NT2/D1 (cell line): ENCODE measurements at regions not wholly inside any gene's neighbourhood (a gene's known extent, or its start where the extent isn't known, plus 50 kb on each side); places are given as distances from the start of the nearest gene placed in this dataset.

Source experiments
- DNase-seq: peaks from one replicate; pipeline ENCODE4 v3.0.0-alpha.2; 2011; ENCODE audit warnings: low read depth, low spot score
- H3K27me3 ChIP-seq: 2 replicates; pipeline ENCODE4 v1.6.0; 2011; ENCODE audit warnings: mild to moderate bottlenecking; ENCODE audit not compliant: insufficient read length, insufficient read depth
- H3K36me3 ChIP-seq: 2 replicates; pipeline ENCODE4 v1.6.1; 2011; ENCODE audit warnings: mild to moderate bottlenecking, low read length, mixed read lengths; ENCODE audit not compliant: insufficient read depth, insufficient read length
- H3K4me1 ChIP-seq: 2 replicates; pipeline ENCODE4 v1.5.1; 2011; ENCODE audit not compliant: insufficient read depth, insufficient read length
- H3K4me3 ChIP-seq: 2 replicates; pipeline ENCODE4 v1.5.1; 2011; ENCODE audit warnings: low read depth; ENCODE audit not compliant: insufficient read length
- H3K9ac ChIP-seq: 2 replicates; pipeline ENCODE4 v1.6.0; 2011; ENCODE audit warnings: low read depth; ENCODE audit not compliant: insufficient read length
- H3K9me3 ChIP-seq: 2 replicates; pipeline ENCODE4 v1.5.1; 2011; ENCODE audit warnings: mild to moderate bottlenecking, low read length; ENCODE audit not compliant: insufficient read depth
- SUZ12 ChIP-seq: IDR thresholded peaks from 2 replicates; pipeline ENCODE4 v1.6.1; 2011; ENCODE audit not compliant: insufficient read length, insufficient read depth; ENCODE audit errors: extremely low read depth
- YY1 ChIP-seq: IDR thresholded peaks from 2 replicates; pipeline ENCODE4 v1.6.1; 2011; ENCODE audit not compliant: insufficient read length, insufficient read depth
- ZNF274 ChIP-seq: IDR thresholded peaks from 2 replicates; pipeline ENCODE4 v1.6.1; 2011; ENCODE audit warnings: mild to moderate bottlenecking, low read depth, low read length

DNA sequence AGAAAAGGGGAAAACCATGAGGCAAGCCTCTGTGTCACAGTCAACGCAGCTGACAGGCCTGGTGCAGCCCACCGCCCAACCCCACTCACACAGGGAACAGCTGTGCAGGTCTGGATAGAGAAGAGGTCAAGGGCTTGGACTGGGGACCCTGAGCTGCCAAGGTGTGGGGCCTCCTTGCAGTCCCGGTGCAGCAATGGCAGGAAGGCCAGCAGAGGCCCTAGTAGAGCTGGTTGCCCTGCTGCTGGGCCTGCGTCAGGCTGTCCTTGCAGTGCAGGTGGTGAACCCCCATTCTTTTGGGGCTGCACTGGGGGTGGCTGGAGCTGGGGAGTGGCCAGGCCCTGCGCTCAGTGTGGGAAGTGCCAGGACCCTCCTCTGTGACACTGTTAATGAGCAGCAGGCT, 482.0 kb downstream of the SMARCA1 start:
- no peaks in the 10 kb centered on the region for H3K36me3 ChIP-seq
- H3K4me1 ChIP-seq, result no peaks in the 10 kb centered on the region
- H3K27me3 ChIP-seq, result no peaks in the 10 kb centered on the region
- no peak overlapping the region for H3K4me3 ChIP-seq
- no peak for DNase-seq
- no peak overlapping the region for H3K9ac ChIP-seq
- TF ChIP-seq SUZ12 (no peak), YY1 (no peak), ZNF274 (no peak)
- peaks cover 8% of the 10 kb centered on the region; the same call in 1 of the 2 replicates for H3K9me3 ChIP-seq

DNA sequence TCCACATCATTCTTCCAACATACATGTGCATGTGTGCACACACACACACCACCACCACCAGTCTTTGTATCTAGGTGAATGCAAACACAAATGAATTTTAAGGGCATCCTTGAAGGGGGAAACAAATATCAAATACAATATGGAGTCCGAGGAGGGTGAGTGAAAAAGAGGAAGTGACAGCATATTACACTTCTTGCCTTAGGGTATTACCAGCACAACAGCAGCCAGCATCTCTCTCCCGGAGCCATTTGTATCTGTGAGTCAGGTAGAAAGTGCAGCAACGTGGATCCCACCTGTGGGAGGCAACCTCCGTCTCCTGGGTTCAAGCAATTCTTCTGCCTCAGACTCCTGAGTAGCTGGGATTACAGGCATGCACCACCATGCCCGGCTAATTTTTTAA, 483.2 kb downstream of the SMARCA1 start:
- no peaks in the 10 kb centered on the region for H3K36me3 ChIP-seq
- TF ChIP-seq SUZ12, result no peak
- TF ChIP-seq YY1, result no peak
- no peak for TF ChIP-seq ZNF274
- H3K9ac ChIP-seq, result no peak overlapping the region
- peaks cover 8% of the 10 kb centered on the region; the same call in 1 of the 2 replicates for H3K9me3 ChIP-seq
- no peaks in the 10 kb centered on the region for H3K4me1 ChIP-seq
- no peak for DNase-seq
- no peak overlapping the region for H3K4me3 ChIP-seq
- H3K27me3 ChIP-seq, result no peaks in the 10 kb centered on the region

DNA sequence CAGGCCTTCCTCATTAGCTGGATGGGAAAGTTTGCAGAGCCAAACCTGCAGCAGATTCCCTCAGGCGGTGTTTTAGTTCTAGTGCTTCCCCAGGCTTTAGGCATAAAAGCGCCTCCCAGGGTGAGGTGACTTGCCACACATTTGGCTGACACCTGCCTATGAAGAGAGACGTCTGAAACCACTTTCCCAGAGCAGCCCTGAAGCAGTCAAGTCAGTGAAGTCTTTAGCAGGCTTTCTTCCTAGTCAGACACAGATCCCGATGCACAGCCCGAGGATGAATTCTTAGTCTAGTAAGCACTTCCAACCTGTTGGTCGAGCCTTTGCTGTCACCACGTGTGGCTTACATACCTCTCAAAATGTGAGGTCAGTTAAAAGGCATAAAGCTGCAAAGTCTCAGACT, 484.1 kb downstream of the SMARCA1 start:
- Histone ChIP-seq H3K9me3 (peaks cover 6% of the 10 kb centered on the region; the same call in 1 of the 2 replicates), H3K27me3 (no peaks in the 10 kb centered on the region), H3K4me3 (no peak overlapping the region), H3K4me1 (no peaks in the 10 kb centered on the region), H3K36me3 (no peaks in the 10 kb centered on the region), H3K9ac (no peak overlapping the region)
- DNase-seq, result no peak
- TF ChIP-seq ZNF274, result no peak
- TF ChIP-seq YY1, result no peak
- no peak for TF ChIP-seq SUZ12

DNA sequence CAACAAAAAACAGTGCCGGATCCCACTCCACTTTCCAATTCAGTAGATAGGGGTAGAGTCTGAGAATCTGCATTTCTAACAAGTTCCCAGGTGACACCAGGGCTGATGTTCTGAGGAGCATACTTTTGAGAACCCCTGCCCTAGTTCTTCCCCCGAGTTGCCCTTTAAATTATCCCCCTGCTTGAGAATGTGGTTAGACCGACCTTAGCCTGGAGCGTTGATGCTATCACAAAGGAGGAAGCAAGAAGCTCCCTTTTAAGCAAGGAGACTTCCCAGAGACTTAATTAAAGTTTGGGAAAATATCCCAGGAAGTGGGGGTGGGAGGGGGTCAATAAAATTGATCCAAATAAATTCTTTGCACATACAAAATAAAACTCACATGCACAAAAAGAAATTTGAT, 485.9 kb downstream of the SMARCA1 start:
- Histone ChIP-seq H3K36me3 (no peaks in the 10 kb centered on the region), H3K9me3 (no peaks in the 10 kb centered on the region), H3K4me3 (no peak overlapping the region), H3K9ac (no peak overlapping the region), H3K27me3 (no peaks in the 10 kb centered on the region), H3K4me1 (no peaks in the 10 kb centered on the region)
- TF ChIP-seq ZNF274 (no peak), YY1 (no peak), SUZ12 (no peak)
- DNase-seq, result no peak

DNA sequence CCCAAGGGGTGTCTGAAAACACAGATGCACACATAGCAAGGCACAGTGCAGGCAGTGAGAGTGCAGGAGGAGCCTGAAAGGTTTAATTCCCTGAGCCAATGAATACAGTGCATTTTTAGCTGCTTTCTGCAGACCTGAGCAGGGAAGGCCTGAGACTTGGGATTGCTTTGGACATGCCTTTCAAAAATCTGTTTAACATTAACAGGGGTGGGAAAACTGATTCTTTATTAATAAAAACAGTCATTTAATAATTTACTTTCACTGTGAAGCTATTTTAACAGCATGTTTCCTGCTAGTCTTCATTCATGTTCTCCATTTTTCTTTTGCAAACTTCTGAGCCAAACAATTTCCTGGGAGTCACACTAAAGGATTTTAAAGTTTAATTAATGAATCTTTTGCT, 488.1 kb downstream of the SMARCA1 start:
- no peaks in the 10 kb centered on the region for H3K4me1 ChIP-seq
- H3K4me3 ChIP-seq, result no peak overlapping the region
- no peaks in the 10 kb centered on the region for H3K9me3 ChIP-seq
- no peak overlapping the region for H3K9ac ChIP-seq
- TF ChIP-seq ZNF274 (no peak), SUZ12 (no peak), YY1 (no peak)
- DNase-seq, result no peak
- no peaks in the 10 kb centered on the region for H3K36me3 ChIP-seq
- H3K27me3 ChIP-seq, result no peaks in the 10 kb centered on the region

DNA sequence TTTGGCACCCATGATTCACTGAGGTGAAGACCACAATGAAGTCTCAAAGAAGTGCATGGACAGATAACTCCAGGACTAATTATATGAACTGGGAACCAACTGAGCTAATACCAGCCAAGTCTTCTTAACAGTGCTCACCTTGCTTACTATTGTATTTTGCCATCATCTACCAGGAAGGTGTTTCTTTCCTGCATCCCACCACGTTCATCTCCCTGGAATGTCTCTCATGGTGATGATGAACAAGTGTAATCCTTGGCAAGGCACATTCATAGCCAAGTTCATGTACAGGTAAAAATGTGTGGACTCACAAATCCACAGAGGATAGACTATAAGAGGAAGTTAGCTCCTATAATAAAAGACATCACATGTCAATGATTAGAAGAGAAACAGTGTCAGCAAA, 489.1 kb downstream of the SMARCA1 start:
- Histone ChIP-seq H3K4me3 (no peak overlapping the region), H3K27me3 (no peaks in the 10 kb centered on the region), H3K36me3 (no peaks in the 10 kb centered on the region), H3K9me3 (no peaks in the 10 kb centered on the region), H3K4me1 (no peaks in the 10 kb centered on the region), H3K9ac (no peak overlapping the region)
- TF ChIP-seq SUZ12, result no peak
- TF ChIP-seq YY1, result no peak
- TF ChIP-seq ZNF274, result no peak
- no peak for DNase-seq

DNA sequence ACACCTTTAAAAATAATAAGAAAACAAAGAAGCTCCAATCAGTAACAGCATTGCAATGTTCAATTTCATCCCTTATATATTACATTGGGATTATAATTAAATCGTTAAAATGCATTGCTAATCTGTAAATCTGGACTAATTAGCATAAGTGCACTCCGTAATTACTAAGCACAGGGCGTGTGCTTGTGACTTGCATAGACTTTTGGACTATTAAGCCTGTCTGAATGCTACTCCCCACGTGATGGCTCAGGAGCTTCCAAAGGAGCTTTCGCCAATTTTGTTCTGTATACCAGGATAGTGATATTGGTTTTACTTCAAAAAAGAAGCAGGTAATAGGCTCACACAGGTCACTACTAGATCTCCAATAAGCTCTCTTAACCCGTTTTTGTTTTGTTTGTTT, 497.1 kb downstream of the SMARCA1 start:
- no peak for TF ChIP-seq SUZ12
- TF ChIP-seq ZNF274, result no peak
- TF ChIP-seq YY1, result no peak

DNA sequence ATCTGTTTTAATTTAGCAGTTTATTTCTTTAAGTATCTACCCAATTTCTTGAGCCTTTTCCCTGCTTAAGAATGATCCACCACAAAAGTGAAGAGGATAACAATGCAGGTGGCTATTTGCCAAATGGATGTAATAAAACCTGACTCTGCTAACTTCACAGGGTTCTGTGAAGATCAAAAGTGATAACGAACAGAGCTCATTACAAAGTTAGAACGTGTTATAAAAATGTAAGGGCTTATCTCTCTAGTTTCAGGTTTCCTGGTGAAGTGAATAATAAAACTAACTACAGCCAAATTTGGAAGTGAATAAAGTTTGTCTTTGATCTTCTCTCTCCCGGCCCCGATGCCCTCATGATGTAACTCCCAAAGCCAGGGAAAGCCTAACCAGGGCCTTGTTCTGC, 497.9 kb downstream of the SMARCA1 start:
- Histone ChIP-seq H3K9me3 (no peaks in the 10 kb centered on the region), H3K36me3 (no peaks in the 10 kb centered on the region), H3K4me3 (no peak overlapping the region), H3K4me1 (no peaks in the 10 kb centered on the region), H3K27me3 (no peaks in the 10 kb centered on the region), H3K9ac (no peak overlapping the region)
- no peak for DNase-seq
- TF ChIP-seq YY1 (no peak), ZNF274 (no peak), SUZ12 (no peak)

More for the DNA sequence above, 497.1 kb downstream of the SMARCA1 start:
- Histone ChIP-seq H3K4me3 (no peak overlapping the region), H3K9me3 (no peaks in the 10 kb centered on the region), H3K27me3 (no peaks in the 10 kb centered on the region), H3K4me1 (no peaks in the 10 kb centered on the region), H3K9ac (no peak overlapping the region), H3K36me3 (no peaks in the 10 kb centered on the region)
- no peak for DNase-seq
